GM12873 (cell line): ENCODE measurements at regions not wholly inside any gene's neighbourhood (a gene's known extent, or its start where the extent isn't known, plus 50 kb on each side); places are given as distances from the start of the nearest gene placed in this dataset.

Experiments
- CTCF ChIP-seq: IDR thresholded peaks from 2 replicates; pipeline ENCODE4 v1.5.1; 2012; ENCODE audit warnings: low read depth, mild to moderate bottlenecking, moderate library complexity, low read length, control low read depth; ENCODE audit not compliant: insufficient read depth; ENCODE audit errors: missing control alignments

- no peak for TF ChIP-seq CTCF
Observed at GRCh38 chr11:70886676-70887541, 365.5 kb downstream of the SHANK2 start.

GRCh38 chr11:70887542-70887827 lies 364.9 kb downstream of the SHANK2 start:
- no peak for TF ChIP-seq CTCF

GRCh38 chr11:70888061-70888460 lies 364.3 kb downstream of the SHANK2 start:
- TF ChIP-seq CTCF, result no peak

- TF ChIP-seq CTCF, result no peak
Observed at GRCh38 chr11:70889411-70889810, 363.0 kb downstream of the SHANK2 start.

- no peak for TF ChIP-seq CTCF
Observed at GRCh38 chr11:70891844-70892380, 360.5 kb downstream of the SHANK2 start.

GRCh38 chr11:70892889-70893288 lies 359.5 kb downstream of the SHANK2 start:
- TF ChIP-seq CTCF, result no peak

- TF ChIP-seq CTCF, result no peak
Observed at GRCh38 chr11:70894566-70895365, 357.6 kb downstream of the SHANK2 start.
